LNCAP (cell line): ENCODE measurements at regions not wholly inside any gene's neighbourhood (a gene's known extent, or its start where the extent isn't known, plus 50 kb on each side); places are given as distances from the start of the nearest gene placed in this dataset.

Experiments used
- CTCF ChIP-seq: fragments of 450-650 bp; IDR thresholded peaks from 2 replicates; pipeline ENCODE4 v1.5.1; 2017; ENCODE audit warnings: mild to moderate bottlenecking

GRCh38 chr2:41785251-41786022, 262.4 kb upstream of the PKDCC start:
- no peak for TF ChIP-seq CTCF

- TF ChIP-seq CTCF = no peak
Observed at GRCh38 chr2:41791523-41791922, 256.3 kb upstream of the PKDCC start.

- no peak for TF ChIP-seq CTCF
Observed at GRCh38 chr2:41803361-41803760, 244.5 kb upstream of the PKDCC start.

DNA sequence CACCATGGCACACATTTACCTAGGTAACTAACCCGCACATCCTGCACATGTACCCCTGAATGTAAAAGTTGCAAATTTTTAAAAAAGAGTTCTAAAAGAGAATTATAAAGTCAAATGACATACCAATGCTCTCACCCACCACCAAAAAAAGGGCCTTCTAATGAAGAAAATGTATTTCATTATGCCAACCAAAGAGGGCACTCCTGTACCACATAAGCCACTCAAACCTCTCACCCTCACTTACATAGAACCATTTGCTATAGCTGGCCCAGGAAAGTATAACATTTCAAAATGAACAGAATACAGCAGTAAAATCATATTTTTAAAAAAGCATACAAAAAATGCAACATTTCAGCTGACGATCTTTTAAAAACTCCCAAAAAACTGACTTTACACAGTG, 241.5 kb upstream of the PKDCC start:
- TF ChIP-seq CTCF = no peak

DNA sequence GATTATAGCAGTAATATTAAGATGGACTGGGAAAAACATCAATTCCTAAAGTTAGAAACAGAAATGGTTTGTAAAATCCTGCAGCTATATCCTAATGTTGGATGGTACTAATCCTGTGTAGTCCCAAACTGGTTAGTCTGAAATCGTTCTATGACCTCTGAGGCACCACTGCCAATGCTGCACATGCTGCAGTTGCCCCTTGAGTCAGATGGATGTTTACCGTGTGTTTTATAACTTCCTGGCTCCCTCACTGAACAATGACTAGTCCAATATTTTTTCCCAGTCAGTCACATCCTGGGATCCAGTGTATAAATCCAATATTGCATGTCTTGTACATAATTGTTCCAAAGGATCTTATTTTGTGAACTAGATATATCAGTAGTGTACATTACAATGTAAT, 226.7 kb upstream of the PKDCC start:
- TF ChIP-seq CTCF = no peak

GRCh38 chr2:41826921-41827320, 220.9 kb upstream of the PKDCC start:
- no peak for TF ChIP-seq CTCF

DNA sequence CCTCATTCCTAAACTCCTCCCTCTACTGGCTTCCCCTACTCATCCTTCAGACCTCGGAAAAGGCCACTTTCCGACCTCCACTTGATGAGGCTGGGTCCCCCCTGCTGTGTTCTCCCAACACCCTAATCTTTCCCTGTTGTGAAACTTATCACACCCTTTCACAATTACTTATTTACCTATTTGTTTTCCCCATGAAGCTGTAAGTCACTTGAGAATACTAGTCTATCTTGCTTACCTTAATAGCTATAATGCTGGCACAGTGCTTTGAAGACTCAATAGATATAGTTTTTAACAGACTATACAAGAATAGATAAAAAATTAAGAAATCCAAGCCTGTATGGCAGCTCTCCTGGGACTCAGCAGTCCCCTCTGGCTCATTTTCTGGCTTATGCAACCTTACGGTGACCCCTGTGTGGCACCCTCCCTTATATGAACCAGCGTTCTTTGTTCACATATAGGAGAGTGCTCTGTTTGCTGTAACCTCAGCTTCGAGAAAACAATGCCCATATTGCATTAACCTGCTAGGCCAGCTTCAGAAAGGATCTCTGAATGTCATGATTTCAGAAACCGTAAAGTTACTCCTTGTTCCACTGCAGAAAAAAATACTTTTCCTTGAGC, 220.4 kb upstream of the PKDCC start:
- no peak for TF ChIP-seq CTCF
